GM12878 (cell line): ENCODE measurements at regions not wholly inside any gene's neighbourhood (a gene's known extent, or its start where the extent isn't known, plus 50 kb on each side); places are given as distances from the start of the nearest gene placed in this dataset.

Experiments used
- CBFB ChIP-seq: IDR thresholded peaks from 2 replicates; pipeline ENCODE4 v1.6.1; 2016; ENCODE audit warnings: antibody characterized with exemption, low read depth
- CREB1 ChIP-seq: IDR thresholded peaks from 2 replicates; pipeline ENCODE4 v1.6.1; 2012; ENCODE audit warnings: low read depth, mild to moderate bottlenecking, inconsistent platforms
- CREM ChIP-seq: IDR thresholded peaks from 2 replicates; pipeline ENCODE4 v1.6.1; 2014; ENCODE audit warnings: antibody characterized with exemption, low read depth
- DPF2 ChIP-seq: fragments of 450-650 bp; IDR thresholded peaks from 2 replicates; pipeline ENCODE4 v1.6.1; 2017; ENCODE audit warnings: mild to moderate bottlenecking
- EGR1 ChIP-seq, 2 experiments: IDR thresholded peaks; 1 replicate in 1 of 2; 2 replicates in 1 of 2; pipeline ENCODE4 v1.6.1; 2011 to 2012; ENCODE audit warnings: low read depth in 2 of 2, low read length in 2 of 2, borderline replicate concordance in 1 of 2, mild to moderate bottlenecking in 1 of 2, moderate library complexity in 1 of 2
- EP300 ChIP-seq, 2 experiments: fragments of 150-350 bp in 1 of 2; IDR thresholded peaks; 2 replicates each; pipeline ENCODE4 v1.6.1; 2011 to 2012; ENCODE audit warnings: low read depth in 2 of 2, low read length in 2 of 2, borderline replicate concordance in 1 of 2, improper control_type of control experiment in 1 of 2, inconsistent platforms in 1 of 2; ENCODE audit not compliant: control insufficient read depth in 1 of 2
- HCFC1 ChIP-seq: fragments of 150-350 bp; IDR thresholded peaks from 2 replicates; pipeline ENCODE4 v1.6.1; 2014; ENCODE audit warnings: low read length
- HDAC6 ChIP-seq: fragments of 200-600 bp; sonication (generic); IDR thresholded peaks from one replicate; pipeline ENCODE4 v1.8.0; 2017; ENCODE audit warnings: antibody characterized with exemption; ENCODE audit not compliant: unreplicated experiment
- MEF2B ChIP-seq: fragments of 450-650 bp; IDR thresholded peaks from 2 replicates; pipeline ENCODE4 v1.6.1; 2018; ENCODE audit warnings: mild to moderate bottlenecking, moderate library complexity; ENCODE audit not compliant: partially characterized antibody, poor library complexity, severe bottlenecking
- MLLT1 ChIP-seq: fragments of 450-650 bp; IDR thresholded peaks from 2 replicates; pipeline ENCODE4 v1.6.1; 2016; ENCODE audit warnings: mild to moderate bottlenecking
- MTA2 ChIP-seq: fragments of 450-650 bp; IDR thresholded peaks from 2 replicates; pipeline ENCODE4 v1.6.1; 2016; ENCODE audit warnings: low read depth, mild to moderate bottlenecking, moderate library complexity
- NR2C2 ChIP-seq: IDR thresholded peaks from 2 replicates; pipeline ENCODE4 v1.6.1; 2011; ENCODE audit warnings: borderline replicate concordance, low read depth; ENCODE audit not compliant: control insufficient read depth, insufficient read length
- PBX3 ChIP-seq: IDR thresholded peaks from 2 replicates; pipeline ENCODE4 v1.6.1; 2011; ENCODE audit warnings: mild to moderate bottlenecking, low read depth, low read length, moderate library complexity; ENCODE audit not compliant: insufficient replicate concordance
- RFX5 ChIP-seq: IDR thresholded peaks from 2 replicates; pipeline ENCODE4 v1.6.1; 2011; ENCODE audit warnings: low read depth, low read length, improper control_type of control experiment
- SIX5 ChIP-seq: IDR thresholded peaks from 2 replicates; pipeline ENCODE4 v1.6.1; 2011; ENCODE audit warnings: mild to moderate bottlenecking, low read depth, low read length, moderate library complexity; ENCODE audit not compliant: severe bottlenecking
- SREBF2 ChIP-seq: IDR thresholded peaks from 2 replicates; pipeline ENCODE4 v1.6.1; 2012; ENCODE audit warnings: mild to moderate bottlenecking, low read length
- SUZ12 ChIP-seq: fragments of 200-600 bp; sonication (generic); IDR thresholded peaks from one replicate; pipeline ENCODE4 v1.6.1; 2018; ENCODE audit warnings: antibody characterized with exemption, mild to moderate bottlenecking; ENCODE audit not compliant: unreplicated experiment
- TBL1XR1 ChIP-seq: IDR thresholded peaks from 2 replicates; pipeline ENCODE4 v1.6.1; 2012; ENCODE audit warnings: low read depth, low read length, improper control_type of control experiment
- TCF3 ChIP-seq: IDR thresholded peaks from 2 replicates; pipeline ENCODE4 v1.6.1; 2012; ENCODE audit warnings: low read depth, mild to moderate bottlenecking, low read length, borderline replicate concordance; ENCODE audit not compliant: insufficient read depth
- USF1 ChIP-seq: IDR thresholded peaks from 2 replicates; pipeline ENCODE4 v1.6.1; 2011; ENCODE audit warnings: borderline replicate concordance, low read depth, mild to moderate bottlenecking, moderate library complexity, mixed read lengths, low read length; ENCODE audit not compliant: insufficient read depth; ENCODE audit errors: extremely low read length
- YY1 ChIP-seq: IDR thresholded peaks from 2 replicates; pipeline ENCODE4 v1.6.1; 2011; ENCODE audit warnings: low read depth, mild to moderate bottlenecking, low read length
- ZBED1 ChIP-seq: IDR thresholded peaks from 2 replicates; pipeline ENCODE4 v1.6.1; 2016; ENCODE audit warnings: borderline replicate concordance
- ZNF384 ChIP-seq: IDR thresholded peaks from 2 replicates; pipeline ENCODE4 v1.6.1; 2012; ENCODE audit warnings: low read depth, mild to moderate bottlenecking, low read length, improper control_type of control experiment, borderline replicate concordance
- TF ChIP-seq, protein P1 (sequence below): fragments of 450-650 bp; formaldehyde crosslinking; IDR thresholded peaks from 2 replicates; pipeline ENCODE4 v1.5.0; 2022; ENCODE audit warnings: mild to moderate bottlenecking, missing genetic modification characterization

- TF ChIP-seq ZNF384 = no peak
- 0 out of 2 replicates have a peak, but pooled peaks have one; percentile 34 for TF ChIP-seq DPF2
- no peak for TF ChIP-seq SREBF2
- TF ChIP-seq ZBED1 = no peak
- TF ChIP-seq EP300 (IDR thresholded peaks at IDR 0.05; ENCODE audit: borderline replicate concordance in 1 of 2, control insufficient read depth in 1 of 2, low read depth in 2 of 2, low read length in 2 of 2) = no peak
- TF ChIP-seq CREM = no peak
- TF ChIP-seq NR2C2 = no peak
- no peak for TF ChIP-seq MTA2
- no peak for TF ChIP-seq SUZ12
- no peak for TF ChIP-seq USF1
- TF ChIP-seq EGR1 (IDR thresholded peaks at IDR 0.05; ENCODE audit: borderline replicate concordance in 1 of 2, low read depth in 2 of 2, low read length in 2 of 2) = no peak
- TF ChIP-seq RFX5 = no peak
- TF ChIP-seq, protein P1, sequence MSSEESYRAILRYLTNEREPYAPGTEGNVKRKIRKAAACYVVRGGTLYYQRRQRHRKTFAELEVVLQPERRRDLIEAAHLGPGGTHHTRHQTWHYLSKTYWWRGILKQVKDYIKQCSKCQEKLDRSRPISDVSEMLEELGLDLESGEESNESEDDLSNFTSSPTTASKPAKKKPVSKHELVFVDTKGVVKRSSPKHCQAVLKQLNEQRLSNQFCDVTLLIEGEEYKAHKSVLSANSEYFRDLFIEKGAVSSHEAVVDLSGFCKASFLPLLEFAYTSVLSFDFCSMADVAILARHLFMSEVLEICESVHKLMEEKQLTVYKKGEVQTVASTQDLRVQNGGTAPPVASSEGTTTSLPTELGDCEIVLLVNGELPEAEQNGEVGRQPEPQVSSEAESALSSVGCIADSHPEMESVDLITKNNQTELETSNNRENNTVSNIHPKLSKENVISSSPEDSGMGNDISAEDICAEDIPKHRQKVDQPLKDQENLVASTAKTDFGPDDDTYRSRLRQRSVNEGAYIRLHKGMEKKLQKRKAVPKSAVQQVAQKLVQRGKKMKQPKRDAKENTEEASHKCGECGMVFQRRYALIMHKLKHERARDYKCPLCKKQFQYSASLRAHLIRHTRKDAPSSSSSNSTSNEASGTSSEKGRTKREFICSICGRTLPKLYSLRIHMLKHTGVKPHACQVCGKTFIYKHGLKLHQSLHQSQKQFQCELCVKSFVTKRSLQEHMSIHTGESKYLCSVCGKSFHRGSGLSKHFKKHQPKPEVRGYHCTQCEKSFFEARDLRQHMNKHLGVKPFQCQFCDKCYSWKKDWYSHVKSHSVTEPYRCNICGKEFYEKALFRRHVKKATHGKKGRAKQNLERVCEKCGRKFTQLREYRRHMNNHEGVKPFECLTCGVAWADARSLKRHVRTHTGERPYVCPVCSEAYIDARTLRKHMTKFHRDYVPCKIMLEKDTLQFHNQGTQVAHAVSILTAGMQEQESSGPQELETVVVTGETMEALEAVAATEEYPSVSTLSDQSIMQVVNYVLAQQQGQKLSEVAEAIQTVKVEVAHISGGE (CRISPR knock-in tag) = no peak
- peak; percentile 90 for TF ChIP-seq TCF3
- no peak for TF ChIP-seq CBFB
- no peak for TF ChIP-seq SIX5
- no peak for TF ChIP-seq MEF2B
- TF ChIP-seq PBX3 = peak; percentile 82
- TF ChIP-seq HDAC6 = no peak
- no peak for TF ChIP-seq MLLT1
- TF ChIP-seq CREB1 = no peak
- TF ChIP-seq HCFC1 = no peak
- no peak for TF ChIP-seq YY1
- no peak for TF ChIP-seq TBL1XR1
Observed at GRCh38 chrX:38891641-38892413, 90.6 kb downstream of the MID1IP1 start (continued).
